ENCODE measurements at regions not wholly inside any gene's neighbourhood (a gene's known extent, or its start where the extent isn't known, plus 50 kb on each side); places are given as distances from the start of the nearest gene placed in this dataset.

GRCh38 chr2:122885436-122885835 lies 1130.0 kb downstream of the TSN start:
- H3K9me2 ChIP-seq (ENCODE audit: insufficient read depth): no peaks in the 10 kb centered on the region
- ChIA-PET CTCF (no interaction called here), POLR2A (ENCODE audit: unreplicated experiment) (no interaction called here)
- H2AFZ ChIP-seq: no peak overlapping the region
- H3F3A ChIP-seq (ENCODE audit: insufficient read depth, low read depth): no peaks in the 10 kb centered on the region
- H3K36me3 ChIP-seq (ENCODE audit: low read depth): no peaks in the 10 kb centered on the region
- intact Hi-C loops (cut with micrococcal nuclease; ENCODE audit: unreplicated experiment): no loop called here
- no peaks in the 10 kb centered on the region for H3K79me2 ChIP-seq (ENCODE audit: low read depth)
- TF ChIP-seq CTCF (conservative IDR thresholded peaks at IDR 0.05) (no peak), EZH2 (IDR thresholded peaks at IDR 0.05; ENCODE audit: low read depth) (no peak)
- no peaks in the 10 kb centered on the region for H3K27me3 ChIP-seq (ENCODE audit: insufficient read depth, low read depth)
- H3K4me1 ChIP-seq (replicated peaks; ENCODE audit: insufficient read depth): no peaks in the 10 kb centered on the region
- H3K9me3 ChIP-seq (ENCODE audit: insufficient read depth, low read depth): no peaks in the 10 kb centered on the region
- no peak for DNase-seq
- H3K4me2 ChIP-seq: no peak overlapping the region
- H3K4me3 ChIP-seq: no peak overlapping the region
- no peaks in the 10 kb centered on the region for H4K20me1 ChIP-seq (ENCODE audit: insufficient read depth)
- no TSS peak for BruUV-seq (replicated peaks)
- H3K27ac ChIP-seq: no peak overlapping the region

GRCh38 chr2:122886479-122887145 lies 1131.2 kb downstream of the TSN start:
- ChIA-PET CTCF (no interaction called here), POLR2A (ENCODE audit: unreplicated experiment) (no interaction called here)
- no peaks in the 10 kb centered on the region for H3K9me2 ChIP-seq (ENCODE audit: insufficient read depth)
- intact Hi-C loops (cut with micrococcal nuclease; ENCODE audit: unreplicated experiment): no loop called here
- H3K4me3 ChIP-seq: no peak overlapping the region
- H4K20me1 ChIP-seq (ENCODE audit: insufficient read depth): no peaks in the 10 kb centered on the region
- H3K4me2 ChIP-seq: no peak overlapping the region
- no peak overlapping the region for H3K27ac ChIP-seq
- BruUV-seq (replicated peaks): no TSS peak
- H3K27me3 ChIP-seq (ENCODE audit: insufficient read depth, low read depth): no peaks in the 10 kb centered on the region
- TF ChIP-seq EZH2 (IDR thresholded peaks at IDR 0.05; ENCODE audit: low read depth) (no peak), CTCF (conservative IDR thresholded peaks at IDR 0.05) (no peak)
- H3K79me2 ChIP-seq (ENCODE audit: low read depth): no peaks in the 10 kb centered on the region
- H3K36me3 ChIP-seq (ENCODE audit: low read depth): no peaks in the 10 kb centered on the region
- H3F3A ChIP-seq (ENCODE audit: insufficient read depth, low read depth): no peaks in the 10 kb centered on the region
- no peaks in the 10 kb centered on the region for H3K4me1 ChIP-seq (replicated peaks; ENCODE audit: insufficient read depth)
- no peak overlapping the region for H2AFZ ChIP-seq
- H3K9me3 ChIP-seq (ENCODE audit: insufficient read depth, low read depth): no peaks in the 10 kb centered on the region
- no peak for DNase-seq

- Histone ChIP-seq H3K4me1 (replicated peaks; ENCODE audit: insufficient read depth) (no peaks in the 10 kb centered on the region), H2AFZ (no peak overlapping the region), H4K20me1 (ENCODE audit: insufficient read depth) (no peaks in the 10 kb centered on the region), H3K36me3 (ENCODE audit: low read depth) (no peaks in the 10 kb centered on the region), H3K79me2 (ENCODE audit: low read depth) (no peaks in the 10 kb centered on the region), H3K9me2 (ENCODE audit: insufficient read depth) (no peaks in the 10 kb centered on the region; the same call in 1 of the 2 replicates), H3K27ac (no peak overlapping the region), H3K27me3 (ENCODE audit: insufficient read depth, low read depth) (no peaks in the 10 kb centered on the region), H3K4me3 (no peak overlapping the region), H3F3A (ENCODE audit: insufficient read depth, low read depth) (no peaks in the 10 kb centered on the region), H3K9me3 (ENCODE audit: insufficient read depth, low read depth) (no peaks in the 10 kb centered on the region), H3K4me2 (no peak overlapping the region)
- intact Hi-C loops (cut with micrococcal nuclease; ENCODE audit: unreplicated experiment): no loop called here
- no peak for TF ChIP-seq EZH2 (IDR thresholded peaks at IDR 0.05; ENCODE audit: low read depth)
- TF ChIP-seq CTCF (conservative IDR thresholded peaks at IDR 0.05): no peak
- ChIA-PET POLR2A (ENCODE audit: unreplicated experiment) (no interaction called here), CTCF (no interaction called here)
- BruUV-seq (replicated peaks): no TSS peak
- DNase-seq: no peak
Measured at GRCh38 chr2:122899614-122900013, 1125.5 kb upstream of the CNTNAP5 start.

Data from PC-9 (cell line).